Mesothelial cell of epicardium (in vitro differentiated cells): ENCODE measurements at regions not wholly inside any gene's neighbourhood (a gene's known extent, or its start where the extent isn't known, plus 50 kb on each side); places are given as distances from the start of the nearest gene placed in this dataset.

Source experiments
- DNase-seq, 2 experiments: peaks; one replicate each; pipeline ENCODE4 v3.0.0; 2021; ENCODE audit warnings: low spot score in 2 of 2; ENCODE audit not compliant: unreplicated experiment in 2 of 2
- H3K27ac Mint-ChIP-seq: 2 replicates; pipeline ENCODE4 v1.8.0; 2021; ENCODE audit warnings: mixed read lengths
- H3K27me3 Mint-ChIP-seq: 2 replicates; pipeline ENCODE4 v1.8.0; 2021; ENCODE audit warnings: low read depth, mixed read lengths
- H3K36me3 Mint-ChIP-seq: 2 replicates; pipeline ENCODE4 v1.8.0; 2021; ENCODE audit warnings: mixed read lengths
- H3K4me1 Mint-ChIP-seq: 2 replicates; pipeline ENCODE4 v1.8.0; 2021; ENCODE audit warnings: mixed read lengths
- H3K4me3 Mint-ChIP-seq: 2 replicates; pipeline ENCODE4 v1.8.0; 2021; ENCODE audit warnings: mild to moderate bottlenecking, moderate library complexity, mixed read lengths
- H3K9me3 Mint-ChIP-seq: 2 replicates; pipeline ENCODE4 v1.8.0; 2021; ENCODE audit warnings: mixed read lengths
- CTCF ChIP-seq: fragments of 200-600 bp; sonication (generic); IDR thresholded peaks from one replicate; pipeline ENCODE4 v1.5.0; 2021; ENCODE audit warnings: antibody characterized with exemption; ENCODE audit not compliant: unreplicated experiment

DNA sequence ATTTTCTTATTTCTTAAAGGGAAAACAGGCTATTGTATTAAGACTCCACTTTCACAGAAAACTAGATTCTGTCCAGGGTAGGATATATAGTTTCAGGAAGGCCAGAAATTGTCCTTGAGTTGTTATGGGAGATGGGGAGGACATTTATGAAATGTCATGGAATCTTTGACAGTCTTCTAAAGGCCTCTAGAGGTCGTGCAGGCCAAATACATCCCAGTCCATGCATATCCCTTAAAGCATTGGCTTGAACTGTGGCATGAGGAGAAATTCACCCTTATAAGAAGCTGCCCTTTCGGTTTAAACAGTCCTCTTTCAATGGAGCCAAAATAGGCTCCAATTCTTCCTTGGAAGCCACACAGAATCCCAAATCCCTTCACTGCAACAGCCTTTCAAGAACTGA is 183.6 kb upstream of the NOCT start:
- H3K27ac Mint-ChIP-seq, result no peak overlapping the region
- peaks cover 5% of the 10 kb centered on the region for H3K9me3 Mint-ChIP-seq
- H3K27me3 Mint-ChIP-seq, result no peaks in the 10 kb centered on the region
- no peak for TF ChIP-seq CTCF
- DNase-seq, result no peak
- peaks cover 38% of the 10 kb centered on the region for H3K4me1 Mint-ChIP-seq
- H3K36me3 Mint-ChIP-seq, result no peaks in the 10 kb centered on the region
- H3K4me3 Mint-ChIP-seq, result no peak overlapping the region

- Mint-ChIP-seq H3K27ac (no peak overlapping the region), H3K9me3 (no peaks in the 10 kb centered on the region), H3K36me3 (no peaks in the 10 kb centered on the region), H3K27me3 (no peaks in the 10 kb centered on the region), H3K4me3 (no peak overlapping the region), H3K4me1 (peaks cover 42% of the 10 kb centered on the region)
- DNase-seq, result no peak
- TF ChIP-seq CTCF, result no peak
These were observed 186.7 kb upstream of the NOCT start for GRCh38 chr4:138828926-138829325.

DNA sequence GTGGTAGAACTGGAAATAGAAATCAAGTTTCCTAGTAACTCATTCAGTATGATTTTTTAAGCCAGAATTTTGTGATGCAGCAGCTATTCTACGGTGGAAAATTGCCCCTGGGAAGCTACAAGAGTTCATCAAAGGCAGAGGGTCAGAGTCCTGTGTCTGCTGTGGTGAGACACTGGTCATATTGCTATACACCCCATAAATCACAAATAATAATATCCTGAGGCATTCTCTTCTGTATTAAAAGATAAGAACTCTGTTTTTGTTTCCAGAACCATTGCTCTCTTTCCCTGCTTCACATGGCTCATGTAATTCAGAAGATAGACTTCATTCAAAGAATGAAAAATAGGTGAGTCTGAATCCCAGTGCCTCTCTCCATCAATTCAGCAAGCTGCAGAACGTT is 188.8 kb upstream of the NOCT start:
- H3K36me3 Mint-ChIP-seq, result no peaks in the 10 kb centered on the region
- peaks cover 35% of the 10 kb centered on the region for H3K4me1 Mint-ChIP-seq
- H3K4me3 Mint-ChIP-seq, result no peak overlapping the region
- peak overlapping the region; percentile 78 for H3K27ac Mint-ChIP-seq
- no peak for TF ChIP-seq CTCF
- DNase-seq, result no peak
- H3K9me3 Mint-ChIP-seq, result no peaks in the 10 kb centered on the region
- H3K27me3 Mint-ChIP-seq, result no peaks in the 10 kb centered on the region

GRCh38 chr4:138826322-138826721 is 189.3 kb upstream of the NOCT start:
- H3K27me3 Mint-ChIP-seq, result no peaks in the 10 kb centered on the region
- no peak for DNase-seq
- H3K27ac Mint-ChIP-seq, result peak overlapping the region; percentile 78
- no peak overlapping the region for H3K4me3 Mint-ChIP-seq
- no peak for TF ChIP-seq CTCF
- peaks cover 35% of the 10 kb centered on the region for H3K4me1 Mint-ChIP-seq
- no peaks in the 10 kb centered on the region for H3K9me3 Mint-ChIP-seq
- H3K36me3 Mint-ChIP-seq, result no peaks in the 10 kb centered on the region

- H3K27ac Mint-ChIP-seq, result no peak overlapping the region
- H3K27me3 Mint-ChIP-seq, result no peaks in the 10 kb centered on the region
- DNase-seq, result no peak
- no peak for TF ChIP-seq CTCF
- H3K9me3 Mint-ChIP-seq, result peaks cover 5% of the 10 kb centered on the region
- no peaks in the 10 kb centered on the region for H3K36me3 Mint-ChIP-seq
- no peak overlapping the region for H3K4me3 Mint-ChIP-seq
- peaks cover 30% of the 10 kb centered on the region for H3K4me1 Mint-ChIP-seq
These were observed 194.2 kb upstream of the NOCT start for GRCh38 chr4:138821331-138821730.

- no peak overlapping the region for H3K4me3 Mint-ChIP-seq
- peaks cover 21% of the 10 kb centered on the region for H3K9me3 Mint-ChIP-seq
- peaks cover 4% of the 10 kb centered on the region for H3K36me3 Mint-ChIP-seq
- no peak for DNase-seq
- H3K27ac Mint-ChIP-seq, result peak overlapping the region; percentile 48
- no peak for TF ChIP-seq CTCF
- H3K27me3 Mint-ChIP-seq, result no peaks in the 10 kb centered on the region
- peaks cover 20% of the 10 kb centered on the region for H3K4me1 Mint-ChIP-seq
These were observed 198.7 kb upstream of the NOCT start for GRCh38 chr4:138816875-138817274.
